H1 (cell line): ENCODE measurements at regions not wholly inside any gene's neighbourhood (a gene's known extent, or its start where the extent isn't known, plus 50 kb on each side); places are given as distances from the start of the nearest gene placed in this dataset.

Experiments
- CTCF ChIA-PET: fragments of 300-600 bp; sonication (Branson Sonifier 250); formaldehyde crosslinking; loops from one replicate; lab custom pipeline; 2021; ENCODE audit not compliant: partially characterized antibody; lab: Charles Lee
- POLR2A ChIA-PET: fragments of 300-600 bp; sonication (Branson Sonifier 250); formaldehyde crosslinking; loops from one replicate; lab custom pipeline; 2021; ENCODE audit warnings: inconsistent platforms; ENCODE audit not compliant: partially characterized antibody; lab: Charles Lee
- DNase-seq, 2 experiments: peaks; one replicate each; pipeline versions ENCODE4 v3.0.0 to v3.0.0-alpha.2; 2010 to 2022; ENCODE audit warnings: low spot score in 2 of 2, low read depth in 1 of 2, mixed read lengths in 1 of 2
- FAIRE-seq: peaks from 2 replicates; lab custom pipeline; 2011; peaks lifted over from hg19 to GRCh38; lab: Jason Lieb, UNC
- H2AFZ ChIP-seq: 2 replicates; pipeline ENCODE4 v1.8.1; 2012; ENCODE audit warnings: low read length, inconsistent platforms
- H2AK5ac ChIP-seq: 2 replicates; pipeline ENCODE4 v1.6.1; 2013; ENCODE audit warnings: low read depth, low read length
- H2BK120ac ChIP-seq: replicated peaks from 2 replicates; pipeline ENCODE3; 2013; ENCODE audit warnings: low read depth, low read length, inconsistent platforms
- H2BK12ac ChIP-seq: 2 replicates; pipeline ENCODE4 v1.6.1; 2013; ENCODE audit warnings: low read depth, low read length
- H2BK15ac ChIP-seq: 2 replicates; pipeline ENCODE4 v1.6.1; 2013; ENCODE audit warnings: low read length
- H2BK20ac ChIP-seq: 2 replicates; pipeline ENCODE4 v1.6.1; 2013; ENCODE audit warnings: low read length
- H2BK5ac ChIP-seq: 2 replicates; pipeline ENCODE4 v1.6.1; 2013; ENCODE audit warnings: low read depth, low read length
- H3K14ac ChIP-seq: 2 replicates; pipeline ENCODE4 v1.6.1; 2013; ENCODE audit warnings: inconsistent platforms; ENCODE audit not compliant: insufficient read length
- H3K18ac ChIP-seq: 2 replicates; pipeline ENCODE4 v1.6.1; 2013; ENCODE audit warnings: low read length; ENCODE audit errors: extremely low read depth
- H3K23ac ChIP-seq: 2 replicates; pipeline ENCODE4 v1.6.1; 2013; ENCODE audit warnings: inconsistent platforms; ENCODE audit not compliant: insufficient read length
- H3K23me2 ChIP-seq: 2 replicates; pipeline ENCODE4 v1.6.1; 2013; ENCODE audit warnings: low read depth, low read length
- H3K27ac ChIP-seq: 2 replicates; pipeline ENCODE4 v1.6.1; 2011; ENCODE audit warnings: low read depth, low read length, inconsistent platforms
- H3K27me3 ChIP-seq, 4 experiments: replicated peaks in 1 of 4; 1 replicate in 1 of 4; 2 replicates in 3 of 4; pipeline versions ENCODE4 v1.6.1 to v1.8.1; 2011 to 2013; ENCODE audit warnings: low read length in 3 of 4, mild to moderate bottlenecking in 3 of 4, inconsistent platforms in 2 of 4, mixed read lengths in 2 of 4, moderate library complexity in 1 of 4; ENCODE audit not compliant: control insufficient read depth in 3 of 4, insufficient read depth in 3 of 4; ENCODE audit errors: extremely low read depth in 1 of 4
- H3K36me3 ChIP-seq, 4 experiments: 2 replicates each; pipeline versions ENCODE4 v1.6.1 to v1.8.1; 2011 to 2013; ENCODE audit warnings: mild to moderate bottlenecking in 4 of 4, low read length in 3 of 4, moderate library complexity in 2 of 4, control low read depth in 1 of 4, inconsistent platforms in 1 of 4; ENCODE audit not compliant: insufficient read depth in 4 of 4, control insufficient read depth in 2 of 4
- H3K4ac ChIP-seq: replicated peaks from 2 replicates; pipeline ENCODE3; 2013; ENCODE audit warnings: low read length, low read depth, mixed read lengths, inconsistent platforms; ENCODE audit not compliant: insufficient read length
- H3K4me1 ChIP-seq, 4 experiments: replicated peaks in 1 of 4; 1 replicate in 1 of 4; 2 replicates in 3 of 4; pipeline versions ENCODE4 v1.6.1 to v1.8.1; 2011 to 2013; ENCODE audit warnings: low read length in 3 of 4, inconsistent platforms in 2 of 4, mixed read lengths in 1 of 4; ENCODE audit not compliant: insufficient read depth in 4 of 4, control insufficient read depth in 3 of 4
- H3K4me2 ChIP-seq, 2 experiments: 2 replicates each; pipeline versions ENCODE4 v1.6.1 to v1.8.1; 2011 to 2013; ENCODE audit warnings: low read depth in 2 of 2, low read length in 2 of 2, control low read depth in 1 of 2, inconsistent platforms in 1 of 2, mild to moderate bottlenecking in 1 of 2; ENCODE audit not compliant: insufficient read depth in 1 of 2
- H3K4me3 ChIP-seq, 4 experiments: fragments of 200-600, 300-600 bp in 1 of 4; sonication (generic), shearing (Covaris generic), sonication (Bioruptor Twin) in 1 of 4; 2 replicates each; pipeline versions ENCODE4 v1.5.1 to v1.8.1; 2011 to 2016; ENCODE audit warnings: low read length in 4 of 4, low read depth in 3 of 4, control low read depth in 2 of 4, inconsistent platforms in 2 of 4, mild to moderate bottlenecking in 2 of 4, mixed read lengths in 1 of 4, moderate library complexity in 1 of 4; ENCODE audit not compliant: insufficient read depth in 2 of 4; ENCODE audit errors: extremely low read depth in 1 of 4
- H3K56ac ChIP-seq: replicated peaks from 2 replicates; pipeline ENCODE3; 2013; ENCODE audit warnings: low read depth, mild to moderate bottlenecking, mixed read lengths, low read length, inconsistent platforms; ENCODE audit not compliant: insufficient read length
- H3K79me1 ChIP-seq: 2 replicates; pipeline ENCODE4 v1.6.1; 2013; ENCODE audit warnings: low read depth, low read length, control low read depth
- H3K79me2 ChIP-seq, 2 experiments: 2 replicates each; pipeline versions ENCODE4 v1.6.1 to v1.8.1; 2012 to 2013; ENCODE audit warnings: low read length in 2 of 2, mild to moderate bottlenecking in 2 of 2, inconsistent platforms in 1 of 2; ENCODE audit not compliant: insufficient read depth in 2 of 2, control insufficient read depth in 1 of 2
- H3K9ac ChIP-seq, 4 experiments: replicated peaks in 1 of 4; 1 replicate in 1 of 4; 2 replicates in 3 of 4; pipeline versions ENCODE4 v1.6.1 to v1.8.1; 2011 to 2013; ENCODE audit warnings: low read depth in 3 of 4, low read length in 3 of 4, control low read depth in 2 of 4, mild to moderate bottlenecking in 2 of 4, moderate library complexity in 2 of 4, inconsistent platforms in 1 of 4; ENCODE audit errors: extremely low read depth in 1 of 4
- H3K9me3 ChIP-seq, 2 experiments: 2 replicates each; pipeline versions ENCODE4 v1.6.1 to v1.8.1; 2012 to 2013; ENCODE audit warnings: mild to moderate bottlenecking in 2 of 2, moderate library complexity in 2 of 2, control low read depth in 1 of 2, inconsistent platforms in 1 of 2, low read depth in 1 of 2, low read length in 1 of 2, mixed read lengths in 1 of 2; ENCODE audit not compliant: insufficient read depth in 2 of 2
- H4K20me1 ChIP-seq, 2 experiments: replicated peaks in 1 of 2; 2 replicates each; pipeline versions ENCODE3 to v1.8.1; 2011 to 2013; ENCODE audit warnings: inconsistent platforms in 2 of 2, low read length in 2 of 2, mild to moderate bottlenecking in 1 of 2; ENCODE audit not compliant: insufficient read depth in 2 of 2, control insufficient read depth in 1 of 2
- H4K5ac ChIP-seq: 2 replicates; pipeline ENCODE4 v1.6.1; 2013; ENCODE audit warnings: low read length, low read depth, mixed read lengths, inconsistent platforms; ENCODE audit not compliant: insufficient read length
- H4K8ac ChIP-seq: 2 replicates; pipeline ENCODE4 v1.8.0; 2013; ENCODE audit warnings: mild to moderate bottlenecking, moderate library complexity, low read length, inconsistent platforms; ENCODE audit not compliant: insufficient read depth; ENCODE audit errors: extremely low read depth
- H4K91ac ChIP-seq: replicated peaks from 2 replicates; pipeline ENCODE3; 2013; ENCODE audit warnings: low read length, mixed read lengths, inconsistent platforms; ENCODE audit not compliant: insufficient read length
- EP300 ChIP-seq, 2 experiments: IDR thresholded peaks; 1 replicate in 1 of 2; 2 replicates in 1 of 2; pipeline ENCODE4 v1.6.1; 2011 to 2012; ENCODE audit warnings: low read depth in 2 of 2, low read length in 2 of 2, mild to moderate bottlenecking in 2 of 2, borderline replicate concordance in 1 of 2, inconsistent platforms in 1 of 2, moderate library complexity in 1 of 2
- EZH2 ChIP-seq: fragments of 200-600 bp; sonication (generic); IDR thresholded peaks from 2 replicates; pipeline ENCODE4 v1.7.1; 2012; ENCODE audit warnings: low read depth, mild to moderate bottlenecking, moderate library complexity, low read length, inconsistent platforms; ENCODE audit not compliant: severe bottlenecking
- KDM4A ChIP-seq: IDR thresholded peaks from one replicate; pipeline ENCODE4 v1.7.1; 2012; ENCODE audit warnings: low read depth, mild to moderate bottlenecking, moderate library complexity, low read length, inconsistent platforms; ENCODE audit not compliant: severe bottlenecking
- KDM5A ChIP-seq: fragments of 200-600 bp; IDR thresholded peaks from 2 replicates; pipeline ENCODE4 v1.7.1; 2012; ENCODE audit warnings: mild to moderate bottlenecking, low read length, inconsistent platforms, mixed read lengths
- WGBS, 2 experiments: shearing (Covaris generic) in 1 of 2; methylation state at CpG; one replicate each; pipeline versions ENCODE4 v1.1.6 to v1.1.7; 2013 to 2015; ENCODE audit warnings: low lambda C conversion rate in 2 of 2, mixed read lengths in 2 of 2, inconsistent platforms in 1 of 2, low coverage in 1 of 2, missing lambda C conversion rate in 1 of 2; ENCODE audit not compliant: insufficient replicate concordance in 2 of 2, insufficient coverage in 1 of 2, insufficient read length in 1 of 2; ENCODE audit errors: extremely low coverage in 1 of 2, missing lambda C conversion rate in 1 of 2; 5-methylcytosine and 5-hydroxymethylcytosine counted together

- no peak overlapping the region for H2BK120ac ChIP-seq
- no peak overlapping the region for H3K9ac ChIP-seq
- no peak overlapping the region for H3K18ac ChIP-seq
- H4K20me1 ChIP-seq, result no peaks in the 10 kb centered on the region
- H3K4me3 ChIP-seq, result no peak overlapping the region
- H2BK15ac ChIP-seq, result no peak overlapping the region
- no peak for FAIRE-seq
- H3K4me2 ChIP-seq, result no peak overlapping the region
- H3K79me2 ChIP-seq, result no peaks in the 10 kb centered on the region
- no peak overlapping the region for H3K4ac ChIP-seq
- ChIA-PET POLR2A (no interaction called here), CTCF (interaction anchor here (0.7 to 2.4 kb wide), 5 partner anchors 9 to 539 kb away, joined by 3 to 20 read pairs (median 5); no protein-coding TSS in a partner anchor)
- no peak overlapping the region for H2AK5ac ChIP-seq
- no peaks in the 10 kb centered on the region for H3K9me3 ChIP-seq
- H3K36me3 ChIP-seq, result no peaks in the 10 kb centered on the region
- no peak overlapping the region for H2BK20ac ChIP-seq
- H3K4me1 ChIP-seq, result no peaks in the 10 kb centered on the region
- H2AFZ ChIP-seq, result no peak overlapping the region
- H3K14ac ChIP-seq, result no peak overlapping the region
- no peaks in the 10 kb centered on the region; the same call in 1 of the 2 replicates for H3K23me2 ChIP-seq
- H4K5ac ChIP-seq, result no peak overlapping the region
- no peak overlapping the region for H4K91ac ChIP-seq
- no peak for DNase-seq
- WGBS, 2 experiments, result 89% methylated on average over 7 of the region's 7 CpGs; no CpG with 5 or more reads in 1 of the 2 experiments
- H3K27ac ChIP-seq, result no peak overlapping the region
- H2BK5ac ChIP-seq, result no peak overlapping the region
- H4K8ac ChIP-seq, result no peak overlapping the region
- TF ChIP-seq KDM4A (no peak), EP300 (IDR thresholded peaks at IDR 0.05; ENCODE audit: borderline replicate concordance in 1 of 2, low read depth in 2 of 2, low read length in 2 of 2) (no peak), EZH2 (no peak), KDM5A (no peak)
- TF ChIP-seq, all 59 proteins: peak for 0
- Histone ChIP-seq H3K79me1 (no peaks in the 10 kb centered on the region), H2BK12ac (no peak overlapping the region), H3K56ac (no peak overlapping the region), H3K23ac (no peak overlapping the region), H3K27me3 (no peaks in the 10 kb centered on the region)
Observed at GRCh38 chr10:62618576-62619412, 185.7 kb upstream of the ADO start.
